H1 (cell line): ENCODE measurements at regions not wholly inside any gene's neighbourhood (a gene's known extent, or its start where the extent isn't known, plus 50 kb on each side); places are given as distances from the start of the nearest gene placed in this dataset.

ENCODE experiments used
- CHD1 ChIP-seq: IDR thresholded peaks from 2 replicates; pipeline ENCODE4 v1.6.1; 2012; ENCODE audit warnings: low read depth, low read length, improper control_type of control experiment
- CREB1 ChIP-seq: IDR thresholded peaks from 2 replicates; pipeline ENCODE4 v1.6.1; 2012; ENCODE audit warnings: inconsistent platforms
- CTCF ChIP-seq, 3 experiments: IDR thresholded peaks; 1 replicate in 2 of 3; 2 replicates in 1 of 3; pipeline versions ENCODE4 v1.5.1 to v1.6.1; 2011; ENCODE audit warnings: low read length in 3 of 3, mild to moderate bottlenecking in 3 of 3, inconsistent platforms in 2 of 3, low read depth in 1 of 3, moderate library complexity in 1 of 3; ENCODE audit not compliant: insufficient read depth in 1 of 3; ENCODE audit errors: control extremely low read depth in 1 of 3
- EP300 ChIP-seq, 2 experiments: IDR thresholded peaks; 1 replicate in 1 of 2; 2 replicates in 1 of 2; pipeline ENCODE4 v1.6.1; 2011 to 2012; ENCODE audit warnings: low read depth in 2 of 2, low read length in 2 of 2, mild to moderate bottlenecking in 2 of 2, borderline replicate concordance in 1 of 2, inconsistent platforms in 1 of 2, moderate library complexity in 1 of 2
- EZH2 ChIP-seq: fragments of 200-600 bp; sonication (generic); IDR thresholded peaks from 2 replicates; pipeline ENCODE4 v1.7.1; 2012; ENCODE audit warnings: low read depth, mild to moderate bottlenecking, moderate library complexity, low read length, inconsistent platforms; ENCODE audit not compliant: severe bottlenecking
- FOSL1 ChIP-seq: IDR thresholded peaks from 2 replicates; pipeline ENCODE4 v1.6.1; 2011; ENCODE audit warnings: mild to moderate bottlenecking, low read depth, low read length, moderate library complexity; ENCODE audit not compliant: insufficient read depth
- KDM5A ChIP-seq: fragments of 200-600 bp; IDR thresholded peaks from 2 replicates; pipeline ENCODE4 v1.7.1; 2012; ENCODE audit warnings: mild to moderate bottlenecking, low read length, inconsistent platforms, mixed read lengths
- MAX ChIP-seq: IDR thresholded peaks from 2 replicates; pipeline ENCODE4 v1.6.1; 2012; ENCODE audit warnings: inconsistent platforms
- POLR2A ChIP-seq, 2 experiments: IDR thresholded peaks; 1 replicate in 1 of 2; 2 replicates in 1 of 2; pipeline ENCODE4 v1.6.1; 2011; ENCODE audit warnings: low read depth in 2 of 2, low read length in 2 of 2, mild to moderate bottlenecking in 2 of 2; ENCODE audit errors: control extremely low read depth in 1 of 2
- POLR2AphosphoS5 ChIP-seq: IDR thresholded peaks from 2 replicates; pipeline ENCODE4 v1.6.1; 2011; ENCODE audit warnings: low read depth, low read length

- TF ChIP-seq CTCF (IDR thresholded peaks at IDR 0.05; ENCODE audit: control extremely low read depth in 1 of 3, insufficient read depth in 1 of 3, low read depth in 1 of 3, low read length in 3 of 3) (no peak), KDM5A (no peak), MAX (no peak), POLR2A (IDR thresholded peaks at IDR 0.05; ENCODE audit: control extremely low read depth in 1 of 2, low read depth in 2 of 2, low read length in 2 of 2) (no peak), EZH2 (no peak), FOSL1 (no peak), POLR2AphosphoS5 (no peak), CREB1 (no peak), CHD1 (no peak), EP300 (IDR thresholded peaks at IDR 0.05; ENCODE audit: borderline replicate concordance in 1 of 2, low read depth in 2 of 2, low read length in 2 of 2) (no peak)
Observed at GRCh38 chr1:25011943-25012638, 82.0 kb upstream of the RUNX3 start.
